Stimulated activated CD4-positive, alpha-beta T cell treated with anti-CD3 and anti-CD28 coated beads, Interleukin-1b, Interleukin-23, amount 100 ng/mL, for 4 hours (primary cell): ENCODE measurements at regions not wholly inside any gene's neighbourhood (a gene's known extent, or its start where the extent isn't known, plus 50 kb on each side); places are given as distances from the start of the nearest gene placed in this dataset.
"Not testable (repeated sequence)": the region's sequence is repeated elsewhere in the genome, so short reads cannot be mapped to it uniquely, and the experiment has no call there.

Source experiments
- DNase-seq, 2 donors: peaks; one replicate each; pipeline ENCODE4 v3.0.0-alpha.2; 2020; ENCODE audit warnings: low read depth in 2 of 2

GRCh38 chr12:32010631-32011336 is 51.6 kb downstream of the RESF1 start:
- no peak for DNase-seq

DNA sequence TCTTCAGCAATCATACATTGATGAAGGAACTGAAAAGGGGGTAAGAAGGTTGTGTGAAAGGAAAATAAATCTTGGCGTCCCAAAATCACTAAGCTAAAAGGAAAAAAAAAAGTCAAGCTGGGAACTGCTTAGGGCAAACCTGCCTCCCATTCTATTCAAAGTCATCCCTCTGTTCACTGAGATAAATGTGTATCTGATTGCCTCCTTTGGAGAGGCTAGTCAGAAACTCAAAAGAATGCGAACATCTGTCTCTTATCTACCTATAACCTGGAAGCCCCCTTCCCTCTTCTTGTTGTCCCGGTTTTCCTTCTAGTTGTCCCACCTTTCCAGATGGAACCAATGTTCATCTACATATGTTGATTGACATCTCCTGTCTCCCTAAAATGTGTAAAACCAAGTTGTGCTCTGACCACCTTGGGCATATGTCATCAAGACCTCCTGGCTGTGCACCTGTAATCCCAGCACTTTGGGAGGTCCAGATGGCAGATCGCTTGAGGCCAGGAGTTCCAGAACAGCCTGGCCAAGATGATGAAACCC is 53.1 kb downstream of the RESF1 start:
- DNase-seq, result no peak

DNA sequence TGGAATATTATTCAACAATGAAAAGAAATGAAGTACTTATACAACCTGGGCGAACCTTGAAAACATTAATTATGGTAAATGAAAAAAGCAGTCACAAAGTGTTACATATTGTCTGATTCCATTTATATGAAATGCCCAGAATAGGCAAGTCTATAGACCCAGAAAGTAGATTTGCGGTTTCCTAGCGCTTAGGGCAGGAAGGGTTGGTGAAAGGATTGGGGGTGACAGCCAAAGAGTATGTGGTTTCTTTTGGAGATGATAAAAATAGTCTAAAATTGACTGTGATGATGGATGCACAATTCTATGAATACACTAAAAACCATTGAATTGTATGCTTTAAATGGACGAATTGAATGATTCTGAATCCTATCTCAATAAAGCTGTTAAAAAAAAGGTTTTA is 55.8 kb downstream of the RESF1 start:
- DNase-seq, result no peak

- no peak for DNase-seq
Measured at GRCh38 chr12:32016680-32017482, 57.7 kb downstream of the RESF1 start.

- no peak for DNase-seq
Measured at GRCh38 chr12:32021346-32021773, 62.1 kb downstream of the RESF1 start.

- DNase-seq, result not testable (repeated sequence)
Measured at GRCh38 chr12:32022387-32022786, 63.2 kb downstream of the RESF1 start.

- DNase-seq, result not testable (repeated sequence)
Measured at GRCh38 chr12:32023861-32024260, 64.6 kb downstream of the RESF1 start.

DNA sequence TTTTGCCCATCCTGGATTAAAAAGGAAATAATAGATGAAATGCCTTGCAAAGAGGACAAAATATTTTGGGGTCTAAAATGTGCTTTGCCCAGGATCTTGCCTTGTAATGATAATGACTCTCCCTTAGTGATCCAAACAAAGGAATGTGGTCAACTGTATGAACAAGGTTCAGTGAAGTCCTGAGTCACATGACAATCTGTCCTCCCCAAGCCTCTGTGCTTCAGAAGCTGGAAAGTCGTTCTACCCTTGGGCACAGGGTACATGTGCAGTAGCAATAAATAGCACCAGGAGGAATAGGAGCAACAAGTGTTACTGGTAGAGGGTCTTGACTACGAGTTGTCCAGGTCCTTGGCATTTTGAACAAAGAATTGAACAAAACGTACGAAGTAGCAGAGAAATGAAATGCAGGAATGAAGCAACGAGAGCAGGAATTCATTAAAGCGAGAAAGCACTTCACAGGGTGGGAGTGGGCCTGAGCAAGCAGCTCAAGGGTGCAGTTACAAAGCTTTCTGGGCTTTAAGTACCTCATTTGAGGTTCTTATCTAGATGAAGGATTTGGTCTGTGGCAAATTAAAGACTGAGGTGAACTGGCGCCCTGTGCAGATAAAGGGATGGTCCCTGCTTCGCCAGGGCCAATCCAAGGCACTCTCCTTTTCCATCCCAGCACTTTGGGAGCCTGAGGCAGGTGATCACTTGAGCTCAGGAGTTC is 65.8 kb downstream of the RESF1 start:
- no peak for DNase-seq

- DNase-seq, result peak; percentile 3 to 9
Measured at GRCh38 chr12:32025906-32026305, 66.7 kb downstream of the RESF1 start.

DNA sequence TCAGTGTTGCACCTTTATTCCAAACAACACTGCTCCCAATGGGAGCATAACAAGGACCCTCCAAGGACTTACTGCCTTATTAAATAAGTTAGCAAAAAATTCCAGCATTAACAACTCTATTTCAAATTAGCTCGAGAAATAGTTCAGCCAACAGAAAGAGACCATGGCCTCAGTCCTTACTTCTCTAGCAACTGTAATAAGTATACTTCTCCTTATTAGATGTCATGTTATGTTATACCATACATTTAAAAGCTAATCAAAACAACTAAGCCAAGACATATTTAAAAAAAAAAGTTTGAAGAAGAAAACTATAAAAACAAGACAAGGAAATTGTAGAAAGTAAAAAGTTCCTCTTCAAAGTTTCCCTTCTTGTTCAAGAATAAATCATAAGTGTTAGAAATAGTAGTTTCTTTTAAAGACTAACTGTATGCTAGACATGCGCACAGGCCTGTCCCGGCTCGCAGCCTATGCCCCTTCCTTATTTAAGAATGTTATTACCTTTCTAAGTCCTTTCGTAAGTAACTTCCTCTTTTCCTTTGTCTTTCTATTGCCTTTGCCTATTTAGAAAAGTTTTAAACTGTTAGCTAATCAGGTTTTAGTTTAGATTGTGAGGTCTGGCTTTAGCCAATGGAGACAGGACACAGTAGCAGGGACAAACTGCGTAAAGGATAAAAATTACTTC is 68.6 kb downstream of the RESF1 start:
- DNase-seq, result no peak

- DNase-seq, result no peak
Measured at GRCh38 chr12:32030151-32030550, 70.9 kb downstream of the RESF1 start.

DNA sequence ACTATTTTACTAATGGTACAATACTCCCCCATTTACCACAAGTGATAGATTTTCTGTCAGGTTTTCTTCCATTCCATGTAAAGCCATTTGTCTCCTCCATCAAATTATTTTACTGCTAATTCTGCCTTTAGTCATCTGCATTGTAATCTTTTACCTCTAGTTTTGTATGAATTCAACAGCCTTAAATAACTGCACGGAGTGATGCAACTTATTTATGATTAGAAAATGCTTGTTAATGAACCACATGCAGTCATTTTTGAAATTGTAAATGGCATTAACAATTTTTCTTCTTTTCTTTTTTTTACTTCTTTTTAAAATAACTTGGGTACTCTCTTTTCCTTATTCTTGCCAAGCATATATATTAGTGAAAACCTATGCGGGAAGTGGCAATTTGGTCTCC is 71.5 kb downstream of the RESF1 start:
- DNase-seq, result no peak

- no peak for DNase-seq
Measured at GRCh38 chr12:32031109-32031508, 71.9 kb downstream of the RESF1 start.

DNA sequence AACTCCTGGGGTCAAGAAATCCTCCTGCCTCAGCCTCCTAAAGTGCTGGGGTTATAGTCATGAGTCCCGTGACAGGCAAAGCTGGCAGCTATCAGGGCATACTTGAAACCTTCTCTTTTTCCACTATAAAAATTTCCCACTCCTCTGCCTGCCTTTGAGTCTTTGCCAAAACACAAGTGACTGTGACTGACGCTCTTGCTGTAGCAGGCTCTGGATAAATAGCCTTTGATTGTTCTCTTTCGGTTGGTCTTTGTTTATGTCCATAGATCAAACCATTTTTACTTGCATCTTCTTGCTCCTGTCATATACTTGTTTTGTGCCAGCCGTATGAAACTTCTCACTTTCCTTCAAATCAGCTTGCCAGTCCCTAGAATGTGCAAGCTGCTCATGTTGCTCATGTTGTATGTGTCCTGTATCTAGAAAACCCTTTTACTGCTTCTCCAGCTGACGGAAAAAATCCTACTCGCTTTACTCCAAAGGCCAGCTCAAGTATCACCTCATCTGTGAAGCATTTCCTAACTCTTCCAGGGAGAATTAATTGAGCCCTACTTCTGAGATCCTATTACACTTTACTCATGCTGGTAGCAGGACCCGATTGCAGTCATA is 73.1 kb downstream of the RESF1 start:
- DNase-seq, result no peak

- DNase-seq, result no peak
Measured at GRCh38 chr12:32033406-32033805, 73.2 kb upstream of the BICD1 start.

DNA sequence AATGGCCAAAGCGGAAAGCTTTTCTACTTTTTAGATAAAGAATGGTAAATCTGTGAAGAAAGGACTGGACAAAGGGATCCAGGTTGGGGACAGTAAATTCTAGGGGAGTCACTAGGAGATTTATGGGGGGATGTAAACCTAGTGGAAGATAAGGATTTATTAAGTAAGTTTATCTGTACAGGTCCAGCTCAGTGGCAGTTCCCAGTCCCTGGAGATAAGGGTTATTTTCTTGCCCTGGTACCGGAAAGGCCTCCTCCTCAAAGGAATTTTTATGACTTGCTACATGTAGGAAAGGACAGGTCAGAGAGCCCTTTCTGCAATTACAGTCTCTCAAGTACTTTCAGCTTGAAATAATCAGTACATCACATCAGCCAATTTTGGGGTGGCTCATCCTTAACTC is 72.6 kb upstream of the BICD1 start:
- DNase-seq, result no peak

- DNase-seq, result no peak
Measured at GRCh38 chr12:32036477-32037263, 70.0 kb upstream of the BICD1 start.

- no peak for DNase-seq
Measured at GRCh38 chr12:32039347-32039746, 67.3 kb upstream of the BICD1 start.

- DNase-seq, result no peak
Measured at GRCh38 chr12:32039917-32040575, 66.6 kb upstream of the BICD1 start.
